B cell (primary cell): ENCODE measurements at regions not wholly inside any gene's neighbourhood (a gene's known extent, or its start where the extent isn't known, plus 50 kb on each side); places are given as distances from the start of the nearest gene placed in this dataset.

Experiments
- ATAC-seq: fragments of 200-7000 bp; cut with Tn5 transposase; one replicate; pipeline ENCODE4 v1.10.0; 2021; ENCODE audit warnings: low read depth, mild to moderate bottlenecking, moderate number of reproducible peaks, moderate library complexity
- CTCF ChIA-PET: fragments of 350-600 bp; sonication (Branson Sonifier 250); formaldehyde crosslinking; loops from one replicate; lab custom pipeline; 2021; ENCODE audit warnings: antibody characterized with exemption, inconsistent platforms; lab: Charles Lee
- POLR2A ChIA-PET: fragments of 350-600 bp; sonication (Branson Sonifier 250); formaldehyde crosslinking; loops from one replicate; lab custom pipeline; 2021; ENCODE audit warnings: antibody characterized with exemption; lab: Charles Lee
- DNase-seq: peaks from one replicate; pipeline ENCODE4 v3.0.0; 2013
- H2AFZ ChIP-seq: 2 replicates; pipeline ENCODE4 v1.6.1; 2012; ENCODE audit warnings: mild to moderate bottlenecking, low read depth, low read length; ENCODE audit not compliant: insufficient read depth, poor library complexity, severe bottlenecking
- H3K27ac ChIP-seq, 2 donors: 1 replicate in 1 of 2; 2 replicates in 1 of 2; pipeline ENCODE4 v1.5.1; 2012 to 2013; ENCODE audit warnings: low read length in 2 of 2, mild to moderate bottlenecking in 2 of 2, moderate library complexity in 1 of 2
- H3K27me3 ChIP-seq, 4 experiments: fragments of 200-600 bp in 1 of 4; sonication (generic) in 1 of 4; replicated peaks in 1 of 4; 1 replicate in 2 of 4; 2 replicates in 2 of 4; pipeline versions ENCODE4 v1.6.1 to v1.7.0; 2013 to 2016; ENCODE audit warnings: low read length in 3 of 4, mild to moderate bottlenecking in 2 of 4, mixed read lengths in 1 of 4, moderate library complexity in 1 of 4; ENCODE audit not compliant: insufficient read depth in 4 of 4, control insufficient read depth in 3 of 4; ENCODE audit errors: control extremely low read depth in 1 of 4
- H3K36me3 ChIP-seq, 2 experiments: replicated peaks in 1 of 2; 1 replicate in 1 of 2; 2 replicates in 1 of 2; pipeline versions ENCODE4 v1.6.1 to v1.7.1; 2013; ENCODE audit warnings: low read length in 1 of 2; ENCODE audit not compliant: insufficient read depth in 2 of 2, control insufficient read depth in 1 of 2; ENCODE audit errors: control extremely low read depth in 1 of 2, extremely low read depth in 1 of 2
- H3K4me1 ChIP-seq, 2 donors: fragments of 200-600 bp in 1 of 2; sonication (generic) in 1 of 2; 1 replicate in 1 of 2; 2 replicates in 1 of 2; pipeline versions ENCODE4 v1.5.1 to v1.6.1; 2013 to 2017; ENCODE audit warnings: low read length in 2 of 2; ENCODE audit not compliant: control insufficient read depth in 2 of 2, insufficient read depth in 2 of 2
- H3K4me2 ChIP-seq: replicated peaks from 2 replicates; pipeline ENCODE3; 2012; ENCODE audit warnings: mild to moderate bottlenecking, low read depth, low read length; ENCODE audit not compliant: poor library complexity, severe bottlenecking
- H3K4me3 ChIP-seq, 5 experiments: fragments of 200-600 bp in 1 of 5; sonication (generic) in 1 of 5; 1 replicate in 3 of 5; 2 replicates in 2 of 5; pipeline versions ENCODE4 v1.5.1 to v1.7.0; 2011 to 2016; ENCODE audit warnings: low read length in 4 of 5, mild to moderate bottlenecking in 4 of 5, low read depth in 2 of 5, control low read depth in 1 of 5, moderate library complexity in 1 of 5; ENCODE audit not compliant: insufficient read depth in 1 of 5; ENCODE audit errors: control extremely low read depth in 1 of 5, extremely low read depth in 1 of 5
- H3K79me2 ChIP-seq: fragments of 200-600 bp; sonication (generic); one replicate; pipeline ENCODE4 v1.6.0; 2016; ENCODE audit warnings: low read length; ENCODE audit not compliant: control insufficient read depth, insufficient read depth
- H3K9ac ChIP-seq: fragments of 200-600 bp; sonication (generic); 2 replicates; pipeline ENCODE4 v1.6.1; 2017; ENCODE audit warnings: mild to moderate bottlenecking, low read length, moderate library complexity
- H3K9me3 ChIP-seq, 3 donors: one replicate each; pipeline versions ENCODE4 v1.6.1 to v1.7.1; 2013; ENCODE audit warnings: low read length in 2 of 3; ENCODE audit not compliant: control insufficient read depth in 2 of 3, insufficient read depth in 1 of 3; ENCODE audit errors: control extremely low read depth in 1 of 3
- H4K20me1 ChIP-seq: 2 replicates; pipeline ENCODE4 v1.6.0; 2012; ENCODE audit warnings: mild to moderate bottlenecking, low read length; ENCODE audit not compliant: insufficient read depth, control insufficient read depth, poor library complexity, severe bottlenecking
- H3K27ac Mint-ChIP-seq: one replicate; pipeline ENCODE4 v1.8.0; 2021; ENCODE audit warnings: mixed read lengths
- H3K27me3 Mint-ChIP-seq: one replicate; pipeline ENCODE4 v1.8.0; 2021; ENCODE audit warnings: mixed read lengths
- H3K4me1 Mint-ChIP-seq: one replicate; pipeline ENCODE4 v1.8.0; 2021; ENCODE audit warnings: mixed read lengths
- H3K4me3 Mint-ChIP-seq: one replicate; pipeline ENCODE4 v1.8.0; 2021; ENCODE audit warnings: mixed read lengths
- H3K9me3 Mint-ChIP-seq: one replicate; pipeline ENCODE4 v1.8.0; 2022; ENCODE audit warnings: mixed read lengths; ENCODE audit not compliant: insufficient read depth
- CTCF ChIP-seq: fragments of 200-600 bp; IDR thresholded peaks from one replicate; pipeline ENCODE4 v1.8.0; 2022; ENCODE audit warnings: antibody characterized with exemption, mild to moderate bottlenecking
- EZH2 ChIP-seq: IDR thresholded peaks from 2 replicates; pipeline ENCODE4 v1.6.1; 2012; ENCODE audit warnings: borderline replicate concordance, low read depth, mild to moderate bottlenecking, moderate library complexity, low read length; ENCODE audit not compliant: insufficient read depth, poor library complexity, severe bottlenecking
- WGBS: methylation state at CpG from one replicate; pipeline ENCODE4 v1.1.5; 2013; ENCODE audit warnings: missing lambda C conversion rate; ENCODE audit not compliant: insufficient coverage; 5-methylcytosine and 5-hydroxymethylcytosine counted together
- intact Hi-C: fragments of 100-400 bp; cut with micrococcal nuclease; formaldehyde crosslinking; loops from one replicate; pipeline ENCODE4 v1.10.0; 2022

DNA sequence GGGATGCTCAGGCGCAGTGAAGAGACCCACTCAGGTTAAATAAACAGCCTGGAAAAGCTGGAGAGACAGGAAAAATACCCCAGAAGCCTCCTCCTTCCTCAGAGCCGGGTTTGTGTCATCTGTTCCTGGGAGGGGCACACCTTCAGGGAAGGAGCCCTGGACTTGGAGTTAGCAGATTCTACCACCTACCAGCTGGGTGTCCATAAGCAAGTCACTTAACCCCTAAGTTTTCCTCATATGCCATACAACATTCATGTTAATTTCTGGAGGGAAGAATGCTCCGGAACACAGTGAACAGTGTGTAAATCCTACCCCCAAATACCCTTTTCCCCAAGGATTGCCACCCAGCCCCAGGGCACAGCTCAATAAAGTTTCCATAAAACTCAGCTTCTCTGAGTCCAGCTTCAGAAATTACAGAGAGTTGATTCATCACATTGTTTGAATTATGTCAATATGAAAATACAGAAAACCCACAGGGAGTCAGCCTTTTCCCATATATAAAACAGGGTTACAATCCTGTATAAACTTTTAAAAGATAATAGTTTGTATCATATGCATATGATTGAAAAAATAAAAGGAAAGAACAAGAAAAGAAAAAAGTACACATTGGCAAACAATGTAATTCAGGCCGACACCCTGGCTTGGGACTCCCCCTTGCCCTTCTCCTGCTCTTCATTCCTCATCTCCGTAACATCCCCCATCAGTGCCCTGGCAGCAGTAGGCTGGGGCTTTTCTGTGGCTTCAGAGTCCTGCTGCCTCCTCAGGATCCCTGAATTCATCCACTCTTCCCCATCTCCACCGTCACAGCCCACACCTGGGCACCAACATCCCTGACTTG lies 291.8 kb upstream of the USP24 start:
- peaks cover 0 to 8% (median 2%) of the 10 kb centered on the region in 4 experiments for H3K27me3 ChIP-seq
- no peak overlapping the region for H3K4me2 ChIP-seq
- Mint-ChIP-seq H3K4me1 (no peaks in the 10 kb centered on the region), H3K9me3 (no peaks in the 10 kb centered on the region), H3K27ac (no peak overlapping the region), H3K4me3 (no peak overlapping the region), H3K27me3 (peaks cover 45% of the 10 kb centered on the region)
- no peaks in the 10 kb centered on the region for H3K79me2 ChIP-seq
- POLR2A ChIA-PET, result no interaction called here
- H4K20me1 ChIP-seq, result no peaks in the 10 kb centered on the region
- no peaks in the 10 kb centered on the region for H3K9me3 ChIP-seq
- H2AFZ ChIP-seq, result no peak overlapping the region
- DNase-seq (no peak), ATAC-seq (no peak)
- intact Hi-C loops, result no loop called here
- TF ChIP-seq CTCF, result no peak
- no peak for TF ChIP-seq EZH2
- H3K4me1 ChIP-seq, result no peaks in the 10 kb centered on the region
- no peak overlapping the region for H3K9ac ChIP-seq
- no peak overlapping the region for H3K4me3 ChIP-seq
- no peaks in the 10 kb centered on the region for H3K36me3 ChIP-seq
- WGBS, result 80% methylated on average over 4 of the region's 6 CpGs
- H3K27ac ChIP-seq, result no peak overlapping the region
- CTCF ChIA-PET, result no interaction called here

GRCh38 chr1:55505326-55505725 lies 290.2 kb upstream of the USP24 start:
- intact Hi-C loops, result no loop called here
- Histone ChIP-seq H3K27ac (no peak overlapping the region), H3K27me3 (peaks cover 0 to 8% (median 3%) of the 10 kb centered on the region in 4 experiments), H3K9me3 (no peaks in the 10 kb centered on the region), H2AFZ (no peak overlapping the region), H3K4me1 (no peaks in the 10 kb centered on the region), H3K79me2 (no peaks in the 10 kb centered on the region), H3K36me3 (no peaks in the 10 kb centered on the region), H3K9ac (no peak overlapping the region), H4K20me1 (no peaks in the 10 kb centered on the region), H3K4me3 (no peak overlapping the region), H3K4me2 (no peak overlapping the region)
- TF ChIP-seq CTCF, result no peak
- no peak for TF ChIP-seq EZH2
- H3K27me3 Mint-ChIP-seq, result peaks cover 58% of the 10 kb centered on the region
- CTCF ChIA-PET, result no interaction called here
- H3K4me3 Mint-ChIP-seq, result no peak overlapping the region
- no peaks in the 10 kb centered on the region for H3K9me3 Mint-ChIP-seq
- DNase-seq (no peak), ATAC-seq (no peak)
- POLR2A ChIA-PET, result no interaction called here
- H3K4me1 Mint-ChIP-seq, result no peaks in the 10 kb centered on the region
- no peak overlapping the region for H3K27ac Mint-ChIP-seq
